ENCODE measurements at regions not wholly inside any gene's neighbourhood (a gene's known extent, or its start where the extent isn't known, plus 50 kb on each side); places are given as distances from the start of the nearest gene placed in this dataset.
"Not testable (repeated sequence)": the region's sequence is repeated elsewhere in the genome, so short reads cannot be mapped to it uniquely, and the experiment has no call there.

DNA sequence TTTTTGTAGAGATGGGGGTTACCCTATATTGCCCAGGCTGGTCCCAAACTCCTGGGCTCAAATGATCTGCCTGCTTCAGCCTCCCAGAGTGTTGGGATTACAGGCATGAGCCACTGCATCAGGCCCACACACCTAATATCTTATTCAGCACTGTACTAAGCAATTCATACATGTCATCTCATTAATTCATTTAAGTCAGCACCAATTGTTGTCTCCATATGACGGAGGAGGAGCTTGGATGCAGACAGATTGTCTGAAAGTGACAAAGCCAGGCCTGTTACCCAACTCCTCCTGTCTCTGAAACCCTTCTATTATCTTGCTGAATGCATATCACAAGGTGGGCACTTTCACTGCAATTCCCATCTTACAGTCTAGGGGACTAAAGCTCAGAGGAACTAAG lies 57.5 kb upstream of the ALX4 start:
- Mint-ChIP-seq H3K27ac (no peak overlapping the region), H3K27me3 (ENCODE audit: low read depth) (peaks cover 23% of the 10 kb centered on the region), H3K36me3 (ENCODE audit: low read depth) (no peaks in the 10 kb centered on the region), H3K4me3 (no peak overlapping the region), H3K4me1 (peaks cover 6% of the 10 kb centered on the region), H3K9me3 (no peaks in the 10 kb centered on the region)
- TF ChIP-seq, protein P1, sequence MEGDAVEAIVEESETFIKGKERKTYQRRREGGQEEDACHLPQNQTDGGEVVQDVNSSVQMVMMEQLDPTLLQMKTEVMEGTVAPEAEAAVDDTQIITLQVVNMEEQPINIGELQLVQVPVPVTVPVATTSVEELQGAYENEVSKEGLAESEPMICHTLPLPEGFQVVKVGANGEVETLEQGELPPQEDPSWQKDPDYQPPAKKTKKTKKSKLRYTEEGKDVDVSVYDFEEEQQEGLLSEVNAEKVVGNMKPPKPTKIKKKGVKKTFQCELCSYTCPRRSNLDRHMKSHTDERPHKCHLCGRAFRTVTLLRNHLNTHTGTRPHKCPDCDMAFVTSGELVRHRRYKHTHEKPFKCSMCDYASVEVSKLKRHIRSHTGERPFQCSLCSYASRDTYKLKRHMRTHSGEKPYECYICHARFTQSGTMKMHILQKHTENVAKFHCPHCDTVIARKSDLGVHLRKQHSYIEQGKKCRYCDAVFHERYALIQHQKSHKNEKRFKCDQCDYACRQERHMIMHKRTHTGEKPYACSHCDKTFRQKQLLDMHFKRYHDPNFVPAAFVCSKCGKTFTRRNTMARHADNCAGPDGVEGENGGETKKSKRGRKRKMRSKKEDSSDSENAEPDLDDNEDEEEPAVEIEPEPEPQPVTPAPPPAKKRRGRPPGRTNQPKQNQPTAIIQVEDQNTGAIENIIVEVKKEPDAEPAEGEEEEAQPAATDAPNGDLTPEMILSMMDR (IDR thresholded peaks at IDR 0.05; ENCODE audit: unreplicated experiment in 3 of 3): no peak

DNA sequence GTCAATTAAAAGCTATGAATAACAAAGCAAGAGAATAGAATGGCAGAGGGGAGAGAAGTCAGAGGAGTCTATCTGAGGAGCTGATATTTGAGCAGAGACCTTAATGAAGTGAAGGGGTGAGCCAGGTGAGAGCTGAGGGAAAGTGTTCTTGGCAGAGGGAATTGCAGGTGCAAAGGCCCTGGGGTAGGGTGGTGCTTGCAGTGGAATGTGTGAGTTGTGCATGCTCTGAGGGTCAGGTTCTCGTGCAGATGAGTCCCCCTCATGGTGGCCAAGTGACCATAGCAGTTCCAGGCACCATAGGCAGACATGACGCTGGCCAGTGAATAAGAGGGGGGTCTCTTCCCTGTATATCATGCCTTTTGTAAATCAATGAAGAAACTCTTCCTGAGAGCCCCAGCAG lies 58.9 kb upstream of the ALX4 start:
- peaks cover 23% of the 10 kb centered on the region for H3K27me3 Mint-ChIP-seq (ENCODE audit: low read depth)
- no peaks in the 10 kb centered on the region for H3K4me1 Mint-ChIP-seq
- no peaks in the 10 kb centered on the region for H3K9me3 Mint-ChIP-seq
- no peak overlapping the region for H3K4me3 Mint-ChIP-seq
- TF ChIP-seq, protein P1 (IDR thresholded peaks at IDR 0.05; ENCODE audit: unreplicated experiment in 3 of 3): no peak
- H3K36me3 Mint-ChIP-seq (ENCODE audit: low read depth): no peaks in the 10 kb centered on the region
- no peak overlapping the region for H3K27ac Mint-ChIP-seq

DNA sequence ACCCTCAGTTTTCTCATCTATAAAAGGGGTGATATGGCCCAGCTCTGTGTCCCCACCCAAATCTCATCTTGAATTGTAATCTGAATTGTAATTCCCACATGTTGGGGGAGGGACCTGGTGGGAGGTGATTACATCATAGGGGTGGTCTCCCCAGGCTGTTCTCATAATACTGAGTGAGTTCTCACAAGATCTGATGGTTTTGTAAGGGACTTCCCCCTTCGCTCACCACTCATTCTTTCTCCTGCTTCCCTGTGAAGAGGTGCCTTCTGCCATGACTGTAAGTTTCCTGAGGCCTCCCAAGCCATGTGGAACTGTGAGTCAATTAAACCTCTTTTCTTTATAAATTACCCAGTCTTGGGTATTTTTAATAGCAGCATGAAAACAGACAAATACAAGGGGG lies 61.1 kb upstream of the ALX4 start:
- H3K27me3 Mint-ChIP-seq (ENCODE audit: low read depth): peaks cover 20% of the 10 kb centered on the region
- H3K27ac Mint-ChIP-seq; H3K9me3 Mint-ChIP-seq; H3K4me1 Mint-ChIP-seq; H3K4me3 Mint-ChIP-seq; H3K36me3 Mint-ChIP-seq (ENCODE audit: low read depth): not testable (repeated sequence)

DNA sequence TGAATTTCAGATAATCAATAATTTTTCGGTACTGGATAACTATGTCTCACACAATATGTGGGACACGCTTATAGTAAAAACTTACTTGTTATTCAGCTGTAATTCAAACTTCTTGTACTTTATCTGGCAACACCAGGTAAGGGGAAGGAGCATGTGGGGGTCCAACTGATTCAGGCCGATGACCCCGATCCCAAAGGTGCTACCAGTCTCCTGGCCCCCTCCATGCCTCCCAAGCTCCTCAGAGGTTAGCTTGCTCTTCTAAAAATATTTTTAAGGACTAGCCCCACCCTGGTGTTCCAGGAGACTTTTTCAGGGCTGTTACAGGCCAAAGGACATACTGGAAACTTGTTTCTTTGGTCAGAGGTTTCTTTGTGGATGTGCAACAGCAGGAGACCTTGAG lies 61.8 kb upstream of the ALX4 start:
- H3K27me3 Mint-ChIP-seq (ENCODE audit: low read depth): peaks cover 20% of the 10 kb centered on the region

DNA sequence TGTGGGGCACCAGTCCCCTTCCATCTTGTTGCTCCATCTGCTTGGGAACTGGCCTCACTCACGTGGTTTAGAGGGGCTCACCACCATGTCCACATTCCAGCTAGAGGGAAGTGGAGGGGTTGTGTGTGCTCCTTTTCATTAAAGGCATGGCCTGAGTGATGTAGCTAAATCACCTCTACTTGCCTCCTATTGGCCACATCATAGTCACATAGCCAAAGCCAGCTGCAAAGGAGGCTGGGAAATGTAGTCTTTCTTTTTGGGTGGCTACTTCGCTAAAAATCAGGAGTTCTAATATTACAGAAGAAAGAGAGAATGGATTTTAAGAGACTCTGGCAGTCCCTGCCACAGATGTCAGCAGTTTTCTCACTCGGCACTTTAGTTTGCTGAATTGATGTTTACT lies 63.0 kb upstream of the ALX4 start:
- no peak overlapping the region for H3K27ac Mint-ChIP-seq
- H3K4me3 Mint-ChIP-seq: no peak overlapping the region
- peaks cover 20% of the 10 kb centered on the region for H3K27me3 Mint-ChIP-seq (ENCODE audit: low read depth)
- H3K36me3 Mint-ChIP-seq (ENCODE audit: low read depth): no peaks in the 10 kb centered on the region
- no peaks in the 10 kb centered on the region for H3K4me1 Mint-ChIP-seq
- TF ChIP-seq, protein P1 (IDR thresholded peaks at IDR 0.05; ENCODE audit: unreplicated experiment in 3 of 3): no peak
- no peaks in the 10 kb centered on the region for H3K9me3 Mint-ChIP-seq

More for the DNA sequence above, 61.8 kb upstream of the ALX4 start:
- Mint-ChIP-seq H3K4me3 (no peak overlapping the region), H3K27ac (no peak overlapping the region), H3K4me1 (no peaks in the 10 kb centered on the region), H3K9me3 (no peaks in the 10 kb centered on the region), H3K36me3 (ENCODE audit: low read depth) (no peaks in the 10 kb centered on the region)
- TF ChIP-seq, protein P1 (IDR thresholded peaks at IDR 0.05; ENCODE audit: unreplicated experiment in 3 of 3): no peak

DNA sequence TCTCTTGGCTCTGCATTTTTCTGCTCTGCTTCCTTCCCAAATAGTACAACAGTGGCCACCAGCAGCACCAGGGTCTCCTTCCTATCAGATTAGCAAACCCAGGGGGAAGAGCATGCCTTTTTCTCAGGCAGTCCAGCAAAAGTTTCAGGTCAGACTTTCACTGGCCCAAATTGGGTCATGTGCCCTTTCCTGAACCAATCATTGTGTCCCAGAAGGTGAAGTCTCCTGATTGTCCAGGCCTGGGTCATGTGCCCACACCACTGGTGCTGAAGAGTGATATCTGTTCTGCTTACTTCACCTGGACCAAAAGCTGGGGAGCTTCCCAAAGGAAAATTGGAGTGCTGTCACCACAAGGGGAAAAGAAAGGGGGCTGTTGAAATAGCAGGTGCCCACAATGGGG lies 64.1 kb upstream of the ALX4 start:
- no peak overlapping the region for H3K27ac Mint-ChIP-seq
- TF ChIP-seq, protein P1 (IDR thresholded peaks at IDR 0.05; ENCODE audit: unreplicated experiment in 3 of 3): no peak
- no peaks in the 10 kb centered on the region for H3K4me1 Mint-ChIP-seq
- peaks cover 20% of the 10 kb centered on the region for H3K27me3 Mint-ChIP-seq (ENCODE audit: low read depth)
- no peak overlapping the region for H3K4me3 Mint-ChIP-seq
- H3K36me3 Mint-ChIP-seq (ENCODE audit: low read depth): no peaks in the 10 kb centered on the region
- no peaks in the 10 kb centered on the region for H3K9me3 Mint-ChIP-seq

Measured in nephron (organoid).